ENCODE measurements at regions not wholly inside any gene's neighbourhood (a gene's known extent, or its start where the extent isn't known, plus 50 kb on each side); places are given as distances from the start of the nearest gene placed in this dataset.
"Not testable (repeated sequence)": the region's sequence is repeated elsewhere in the genome, so short reads cannot be mapped to it uniquely, and the experiment has no call there.

- no peaks in the 10 kb centered on the region for H3K79me2 ChIP-seq (ENCODE audit: control insufficient read depth, insufficient read depth, low read length, poor library complexity)
- H4K91ac ChIP-seq (ENCODE audit: low read depth, low read length), result no peak overlapping the region
- no peak overlapping the region for H3K4me2 ChIP-seq (ENCODE audit: low read length)
- no peak overlapping the region for H2BK5ac ChIP-seq (ENCODE audit: low read depth, low read length, poor library complexity)
- no peak overlapping the region for H2BK120ac ChIP-seq (ENCODE audit: insufficient read depth, low read length, poor library complexity)
- H3K27ac ChIP-seq (ENCODE audit: low read depth, low read length), result no peak overlapping the region
- H4K12ac ChIP-seq (ENCODE audit: low read depth, low read length), result no peak overlapping the region
- no peak overlapping the region for H3K18ac ChIP-seq (ENCODE audit: low read length)
- DNase-seq, result no peak
- no peak overlapping the region for H2AK5ac ChIP-seq (ENCODE audit: low read length)
- no peak overlapping the region for H3K23ac ChIP-seq (ENCODE audit: low read length)
- H3K9ac ChIP-seq (ENCODE audit: low read length), result no peak overlapping the region
- no peak overlapping the region for H3K4ac ChIP-seq (ENCODE audit: low read depth, low read length)
- H3K27me3 ChIP-seq (ENCODE audit: insufficient read depth, low read length), result no peaks in the 10 kb centered on the region
- H4K8ac ChIP-seq (ENCODE audit: low read depth, low read length), result no peak overlapping the region
- no peak overlapping the region for H3K4me3 ChIP-seq (ENCODE audit: low read depth, low read length)
- peaks cover 3% of the 10 kb centered on the region for H3K9me3 ChIP-seq (ENCODE audit: insufficient read depth, low read depth, low read length)
- no peaks in the 10 kb centered on the region for H3K79me1 ChIP-seq (ENCODE audit: low read length)
- H2BK12ac ChIP-seq (ENCODE audit: low read length), result no peak overlapping the region
- no peaks in the 10 kb centered on the region for H3K36me3 ChIP-seq (ENCODE audit: control insufficient read depth in 1 of 2, insufficient read depth in 2 of 2, low read length in 2 of 2)
- no CpG with 5 or more reads among the region's 2 CpGs for WGBS (ENCODE audit: extremely low coverage, insufficient coverage, insufficient read length)
- no peak overlapping the region for H3K14ac ChIP-seq (ENCODE audit: low read length)
- no peak overlapping the region for H2AFZ ChIP-seq (ENCODE audit: insufficient read depth, low read length, poor library complexity)
- no peaks in the 10 kb centered on the region for H3K4me1 ChIP-seq (ENCODE audit: control insufficient read depth in 1 of 2, insufficient read depth in 2 of 2, low read length in 2 of 2)
These were observed 161.3 kb upstream of the VIPR2 start for GRCh38 chr7:159306012-159306411.

GRCh38 chr7:159305185-159305584, 160.5 kb upstream of the VIPR2 start:
- H3K79me2 ChIP-seq (ENCODE audit: control insufficient read depth, insufficient read depth, low read length, poor library complexity); H3K4ac ChIP-seq (ENCODE audit: low read depth, low read length); H3K9ac ChIP-seq (ENCODE audit: low read length); H3K36me3 ChIP-seq (ENCODE audit: control insufficient read depth in 1 of 2, insufficient read depth in 2 of 2, low read length in 2 of 2); DNase-seq; H3K4me1 ChIP-seq (ENCODE audit: control insufficient read depth in 1 of 2, insufficient read depth in 2 of 2, low read length in 2 of 2); H2AK5ac ChIP-seq (ENCODE audit: low read length); H2AFZ ChIP-seq (ENCODE audit: insufficient read depth, low read length, poor library complexity); H4K8ac ChIP-seq (ENCODE audit: low read depth, low read length); H3K9me3 ChIP-seq (ENCODE audit: insufficient read depth, low read depth, low read length); H3K23ac ChIP-seq (ENCODE audit: low read length); H4K91ac ChIP-seq (ENCODE audit: low read depth, low read length); H3K79me1 ChIP-seq (ENCODE audit: low read length); H2BK120ac ChIP-seq (ENCODE audit: insufficient read depth, low read length, poor library complexity); H3K14ac ChIP-seq (ENCODE audit: low read length); H2BK12ac ChIP-seq (ENCODE audit: low read length); H3K27me3 ChIP-seq (ENCODE audit: insufficient read depth, low read length); H3K4me3 ChIP-seq (ENCODE audit: low read depth, low read length); H3K4me2 ChIP-seq (ENCODE audit: low read length); H2BK5ac ChIP-seq (ENCODE audit: low read depth, low read length, poor library complexity); H4K12ac ChIP-seq (ENCODE audit: low read depth, low read length); H3K18ac ChIP-seq (ENCODE audit: low read length); H3K27ac ChIP-seq (ENCODE audit: low read depth, low read length): not testable (repeated sequence)
- WGBS (ENCODE audit: extremely low coverage, insufficient coverage, insufficient read length), result no CpG with 5 or more reads among the region's 3 CpGs

- DNase-seq; H3K79me2 ChIP-seq (ENCODE audit: control insufficient read depth, insufficient read depth, low read length, poor library complexity); H3K9me3 ChIP-seq (ENCODE audit: insufficient read depth, low read depth, low read length); H3K14ac ChIP-seq (ENCODE audit: low read length); H3K9ac ChIP-seq (ENCODE audit: low read length); H3K18ac ChIP-seq (ENCODE audit: low read length); H3K27me3 ChIP-seq (ENCODE audit: insufficient read depth, low read length); H3K4me1 ChIP-seq (ENCODE audit: control insufficient read depth in 1 of 2, insufficient read depth in 2 of 2, low read length in 2 of 2); H2BK120ac ChIP-seq (ENCODE audit: insufficient read depth, low read length, poor library complexity); H3K79me1 ChIP-seq (ENCODE audit: low read length); H4K12ac ChIP-seq (ENCODE audit: low read depth, low read length); H3K4me3 ChIP-seq (ENCODE audit: low read depth, low read length); H3K4ac ChIP-seq (ENCODE audit: low read depth, low read length); H2BK12ac ChIP-seq (ENCODE audit: low read length); H3K23ac ChIP-seq (ENCODE audit: low read length); H3K27ac ChIP-seq (ENCODE audit: low read depth, low read length); H4K91ac ChIP-seq (ENCODE audit: low read depth, low read length); H3K36me3 ChIP-seq (ENCODE audit: control insufficient read depth in 1 of 2, insufficient read depth in 2 of 2, low read length in 2 of 2); H4K8ac ChIP-seq (ENCODE audit: low read depth, low read length); H2BK5ac ChIP-seq (ENCODE audit: low read depth, low read length, poor library complexity); H3K4me2 ChIP-seq (ENCODE audit: low read length); H2AK5ac ChIP-seq (ENCODE audit: low read length); H2AFZ ChIP-seq (ENCODE audit: insufficient read depth, low read length, poor library complexity): not testable (repeated sequence)
- no CpG with 5 or more reads among the region's 2 CpGs for WGBS (ENCODE audit: extremely low coverage, insufficient coverage, insufficient read length)
These were observed 158.8 kb upstream of the VIPR2 start for GRCh38 chr7:159303510-159303909.

GRCh38 chr7:159296093-159296681, 151.5 kb upstream of the VIPR2 start:
- DNase-seq, result no peak
- no peak overlapping the region for H3K27ac ChIP-seq (ENCODE audit: low read depth, low read length)

More at GRCh38 chr7:159296093-159296681, 151.5 kb upstream of the VIPR2 start:
- H2AFZ ChIP-seq (ENCODE audit: insufficient read depth, low read length, poor library complexity), result no peak overlapping the region
- H2BK12ac ChIP-seq (ENCODE audit: low read length), result no peak overlapping the region
- H3K4ac ChIP-seq (ENCODE audit: low read depth, low read length), result no peak overlapping the region
- H3K9ac ChIP-seq (ENCODE audit: low read length), result no peak overlapping the region
- H3K9me3 ChIP-seq (ENCODE audit: insufficient read depth, low read depth, low read length), result peaks cover 19% of the 10 kb centered on the region
- no peak overlapping the region for H3K4me3 ChIP-seq (ENCODE audit: low read depth, low read length)
- no peaks in the 10 kb centered on the region for H3K79me2 ChIP-seq (ENCODE audit: control insufficient read depth, insufficient read depth, low read length, poor library complexity)
- H3K23ac ChIP-seq (ENCODE audit: low read length), result no peak overlapping the region
- no peak overlapping the region for H2BK5ac ChIP-seq (ENCODE audit: low read depth, low read length, poor library complexity)
- WGBS (ENCODE audit: extremely low coverage, insufficient coverage, insufficient read length), result no CpG with 5 or more reads among the region's 4 CpGs
- H2AK5ac ChIP-seq (ENCODE audit: low read length), result no peak overlapping the region
- H3K4me2 ChIP-seq (ENCODE audit: low read length), result no peak overlapping the region
- no peak overlapping the region for H3K14ac ChIP-seq (ENCODE audit: low read length)
- no peaks in the 10 kb centered on the region for H3K27me3 ChIP-seq (ENCODE audit: insufficient read depth, low read length)
- no peak overlapping the region for H2BK120ac ChIP-seq (ENCODE audit: insufficient read depth, low read length, poor library complexity)
- H4K8ac ChIP-seq (ENCODE audit: low read depth, low read length), result no peak overlapping the region
- H3K4me1 ChIP-seq (ENCODE audit: control insufficient read depth in 1 of 2, insufficient read depth in 2 of 2, low read length in 2 of 2), result no peaks in the 10 kb centered on the region
- no peak overlapping the region for H4K91ac ChIP-seq (ENCODE audit: low read depth, low read length)
- no peaks in the 10 kb centered on the region for H3K79me1 ChIP-seq (ENCODE audit: low read length)
- no peak overlapping the region for H3K18ac ChIP-seq (ENCODE audit: low read length)
- H3K36me3 ChIP-seq (ENCODE audit: control insufficient read depth in 1 of 2, insufficient read depth in 2 of 2, low read length in 2 of 2), result no peaks in the 10 kb centered on the region
- H4K12ac ChIP-seq (ENCODE audit: low read depth, low read length), result no peak overlapping the region
